Spinal cord (tissue), 9 donors: ENCODE measurements at regions not wholly inside any gene's neighbourhood (a gene's known extent, or its start where the extent isn't known, plus 50 kb on each side); places are given as distances from the start of the nearest gene placed in this dataset.

Experiments used
- DNase-seq, 6 donors: peaks; one replicate each; pipeline versions ENCODE4 v3.0.0 to v3.0.0-alpha.2; 2013 to 2015; ENCODE audit warnings: low spot score in 6 of 6, low read depth in 4 of 6
- H3K27ac ChIP-seq: one replicate; pipeline ENCODE4 v1.5.1; 2013; ENCODE audit warnings: low read depth, low read length, control low read depth
- H3K27me3 ChIP-seq: one replicate; pipeline ENCODE4 v1.6.1; 2013; ENCODE audit warnings: low read length; ENCODE audit not compliant: control insufficient read depth, insufficient read depth
- H3K36me3 ChIP-seq: one replicate; pipeline ENCODE4 v1.6.1; 2013; ENCODE audit warnings: low read length; ENCODE audit not compliant: control insufficient read depth, insufficient read depth
- H3K4me1 ChIP-seq: one replicate; pipeline ENCODE4 v1.6.1; 2013; ENCODE audit warnings: low read length; ENCODE audit not compliant: control insufficient read depth, insufficient read depth
- H3K4me3 ChIP-seq: one replicate; pipeline ENCODE4 v1.5.1; 2013; ENCODE audit warnings: low read depth, low read length, control low read depth
- H3K9me3 ChIP-seq: one replicate; pipeline ENCODE4 v1.6.1; 2013; ENCODE audit warnings: low read length; ENCODE audit not compliant: control insufficient read depth, insufficient read depth
- WGBS: methylation state at CpG from one replicate; pipeline ENCODE4 v1.1.5; 2013; ENCODE audit warnings: missing lambda C conversion rate; ENCODE audit not compliant: insufficient coverage; 5-methylcytosine and 5-hydroxymethylcytosine counted together
- donor health status: healthy.

GRCh38 chr6:18605841-18606240 lies 218.7 kb downstream of the RNF144B start:
- peaks cover 5% of the 10 kb centered on the region for H3K4me1 ChIP-seq
- peak in 1 of 6 donors; percentile 70 for DNase-seq
- H3K27ac ChIP-seq = no peak overlapping the region
- H3K4me3 ChIP-seq = no peak overlapping the region
- peaks cover 4% of the 10 kb centered on the region for H3K9me3 ChIP-seq
- no peaks in the 10 kb centered on the region for H3K27me3 ChIP-seq
- no CpG with 5 or more reads among the region's 3 CpGs for WGBS
- H3K36me3 ChIP-seq = no peaks in the 10 kb centered on the region

GRCh38 chr6:18609715-18610114 lies 222.6 kb downstream of the RNF144B start:
- no peak for DNase-seq
- Histone ChIP-seq H3K4me3 (no peak overlapping the region), H3K4me1 (no peaks in the 10 kb centered on the region), H3K36me3 (no peaks in the 10 kb centered on the region), H3K27me3 (no peaks in the 10 kb centered on the region), H3K9me3 (peaks cover 4% of the 10 kb centered on the region), H3K27ac (no peak overlapping the region)
- WGBS = no CpG with 5 or more reads among the region's 1 CpG

GRCh38 chr6:18613319-18613925 lies 226.3 kb downstream of the RNF144B start:
- no peaks in the 10 kb centered on the region for H3K36me3 ChIP-seq
- peak in 2 of 6 donors; percentile 4 to 40 for DNase-seq
- no CpG with 5 or more reads among the region's 4 CpGs for WGBS
- H3K4me1 ChIP-seq = no peaks in the 10 kb centered on the region
- no peaks in the 10 kb centered on the region for H3K27me3 ChIP-seq
- no peak overlapping the region for H3K27ac ChIP-seq
- H3K9me3 ChIP-seq = peaks cover 4% of the 10 kb centered on the region
- no peak overlapping the region for H3K4me3 ChIP-seq

- no peak overlapping the region for H3K27ac ChIP-seq
- H3K4me1 ChIP-seq = no peaks in the 10 kb centered on the region
- no peak overlapping the region for H3K4me3 ChIP-seq
- WGBS = no CpG with 5 or more reads among the region's 3 CpGs
- H3K27me3 ChIP-seq = no peaks in the 10 kb centered on the region
- no peaks in the 10 kb centered on the region for H3K9me3 ChIP-seq
- H3K36me3 ChIP-seq = no peaks in the 10 kb centered on the region
- peak in 1 of 6 donors; percentile 78 for DNase-seq
Measured at GRCh38 chr6:18629571-18629970, 242.4 kb downstream of the RNF144B start.

GRCh38 chr6:18632670-18633410 lies 245.7 kb downstream of the RNF144B start:
- no CpG with 5 or more reads among the region's 4 CpGs for WGBS
- Histone ChIP-seq H3K4me1 (no peaks in the 10 kb centered on the region), H3K36me3 (no peaks in the 10 kb centered on the region), H3K27ac (no peak overlapping the region), H3K9me3 (no peaks in the 10 kb centered on the region), H3K27me3 (no peaks in the 10 kb centered on the region), H3K4me3 (no peak overlapping the region)
- DNase-seq = no peak

GRCh38 chr6:18634912-18635311 lies 247.8 kb downstream of the RNF144B start:
- DNase-seq = peak in 1 of 6 donors; percentile 13
- Histone ChIP-seq H3K27ac (no peak overlapping the region), H3K36me3 (no peaks in the 10 kb centered on the region), H3K9me3 (no peaks in the 10 kb centered on the region), H3K27me3 (no peaks in the 10 kb centered on the region), H3K4me1 (no peaks in the 10 kb centered on the region), H3K4me3 (no peak overlapping the region)
- 88% methylated on average over 5 of the region's 6 CpGs for WGBS

GRCh38 chr6:18640134-18640533 lies 253.0 kb downstream of the RNF144B start:
- no peaks in the 10 kb centered on the region for H3K36me3 ChIP-seq
- no peaks in the 10 kb centered on the region for H3K4me1 ChIP-seq
- H3K27me3 ChIP-seq = no peaks in the 10 kb centered on the region
- no peak overlapping the region for H3K4me3 ChIP-seq
- no peaks in the 10 kb centered on the region for H3K9me3 ChIP-seq
- no peak overlapping the region for H3K27ac ChIP-seq
- peak in 1 of 6 donors; percentile 40 for DNase-seq

- Histone ChIP-seq H3K27ac (no peak overlapping the region), H3K27me3 (no peaks in the 10 kb centered on the region), H3K36me3 (no peaks in the 10 kb centered on the region), H3K4me3 (no peak overlapping the region), H3K4me1 (no peaks in the 10 kb centered on the region), H3K9me3 (no peaks in the 10 kb centered on the region)
- no peak for DNase-seq
- WGBS = no CpG with 5 or more reads among the region's 1 CpG
Measured at GRCh38 chr6:18640754-18641153, 253.6 kb downstream of the RNF144B start.

GRCh38 chr6:18654821-18655220 lies 267.7 kb downstream of the RNF144B start:
- Histone ChIP-seq H3K27me3 (no peaks in the 10 kb centered on the region), H3K36me3 (no peaks in the 10 kb centered on the region), H3K4me3 (no peak overlapping the region), H3K4me1 (no peaks in the 10 kb centered on the region), H3K27ac (no peak overlapping the region), H3K9me3 (no peaks in the 10 kb centered on the region)
- no peak for DNase-seq

- 84% methylated on average over 5 of the region's 5 CpGs for WGBS
Measured at GRCh38 chr6:18656506-18656905, 269.4 kb downstream of the RNF144B start.

More at GRCh38 chr6:18656506-18656905, 269.4 kb downstream of the RNF144B start:
- Histone ChIP-seq H3K27me3 (no peaks in the 10 kb centered on the region), H3K36me3 (no peaks in the 10 kb centered on the region), H3K9me3 (no peaks in the 10 kb centered on the region), H3K4me3 (no peak overlapping the region), H3K4me1 (no peaks in the 10 kb centered on the region), H3K27ac (no peak overlapping the region)
- no peak for DNase-seq
